Suprapubic skin (tissue), 4 donors: ENCODE measurements at regions not wholly inside any gene's neighbourhood (a gene's known extent, or its start where the extent isn't known, plus 50 kb on each side); places are given as distances from the start of the nearest gene placed in this dataset.

Source experiments
- DNase-seq, 2 donors: peaks; one replicate each; pipeline ENCODE4 v3.0.0-alpha.2; 2019; ENCODE audit warnings: low spot score in 2 of 2
- H3K27ac ChIP-seq: fragments of 200-600 bp; sonication (generic); one replicate; pipeline ENCODE4 v1.5.1; 2019
- H3K27me3 ChIP-seq: fragments of 200-600 bp; sonication (generic); one replicate; pipeline ENCODE4 v1.5.1; 2019
- H3K36me3 ChIP-seq: fragments of 200-600 bp; sonication (generic); one replicate; pipeline ENCODE4 v1.5.1; 2019
- H3K4me1 ChIP-seq: fragments of 200-600 bp; sonication (generic); one replicate; pipeline ENCODE4 v1.5.1; 2019
- H3K4me3 ChIP-seq: fragments of 200-600 bp; sonication (generic); one replicate; pipeline ENCODE4 v1.5.1; 2019; ENCODE audit warnings: mild to moderate bottlenecking
- H3K9me3 ChIP-seq: fragments of 200-600 bp; sonication (generic); one replicate; pipeline ENCODE4 v1.5.1; 2019
- EP300 ChIP-seq: sonication (generic); formaldehyde crosslinking; IDR thresholded peaks from one replicate; pipeline ENCODE4 v1.6.1; 2017; ENCODE audit warnings: antibody characterized with exemption
- POLR2A ChIP-seq, 2 donors: fragments of 450-650 bp; IDR thresholded peaks; one replicate each; pipeline ENCODE4 v1.6.1; 2017; ENCODE audit warnings: antibody characterized with exemption in 2 of 2, mild to moderate bottlenecking in 2 of 2, moderate library complexity in 2 of 2
- POLR2AphosphoS5 ChIP-seq, 3 donors: sonication (generic); formaldehyde crosslinking; IDR thresholded peaks; one replicate each; pipeline ENCODE4 v1.6.1; 2017; ENCODE audit warnings: antibody characterized with exemption in 3 of 3
- WGBS: methylation state at CpG from one replicate; pipeline ENCODE4 v1.1.5; 2018; 5-methylcytosine and 5-hydroxymethylcytosine counted together
- TF ChIP-seq, protein P1 (sequence below), 2 donors: fragments of 200-600 bp in 1 of 2; fragments of 450-650 bp in 1 of 2; sonication (generic) in 1 of 2; IDR thresholded peaks; one replicate each; pipeline ENCODE4 v1.5.1; 2016 to 2019; ENCODE audit warnings: antibody characterized with exemption in 2 of 2, mild to moderate bottlenecking in 1 of 2, moderate library complexity in 1 of 2

DNA sequence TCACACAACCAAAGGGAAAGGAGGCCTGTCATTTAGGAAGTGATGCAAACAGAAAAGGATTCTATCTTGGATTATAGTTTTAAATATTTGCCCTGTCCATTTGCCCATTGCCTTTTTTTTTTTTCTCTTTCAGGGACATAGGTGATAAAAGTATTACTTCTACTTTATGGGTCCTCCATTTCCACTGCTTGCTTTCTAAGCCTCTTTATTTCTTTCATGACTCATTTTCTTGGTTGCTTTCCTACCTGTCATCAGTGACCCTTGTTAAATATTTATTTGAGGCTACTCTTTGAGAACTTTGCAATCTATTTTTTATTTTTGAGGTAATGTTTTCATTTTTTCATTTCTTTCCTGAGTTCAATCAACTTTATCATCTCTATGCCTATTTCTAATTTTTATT lies 522.9 kb upstream of the ARRDC3 start:
- no peaks in the 10 kb centered on the region for H3K27me3 ChIP-seq
- no peak overlapping the region for H3K4me3 ChIP-seq
- TF ChIP-seq POLR2A (IDR thresholded peaks at IDR 0.05) (no peak), POLR2AphosphoS5 (IDR thresholded peaks at IDR 0.05) (no peak), EP300 (no peak)
- TF ChIP-seq, protein P1, sequence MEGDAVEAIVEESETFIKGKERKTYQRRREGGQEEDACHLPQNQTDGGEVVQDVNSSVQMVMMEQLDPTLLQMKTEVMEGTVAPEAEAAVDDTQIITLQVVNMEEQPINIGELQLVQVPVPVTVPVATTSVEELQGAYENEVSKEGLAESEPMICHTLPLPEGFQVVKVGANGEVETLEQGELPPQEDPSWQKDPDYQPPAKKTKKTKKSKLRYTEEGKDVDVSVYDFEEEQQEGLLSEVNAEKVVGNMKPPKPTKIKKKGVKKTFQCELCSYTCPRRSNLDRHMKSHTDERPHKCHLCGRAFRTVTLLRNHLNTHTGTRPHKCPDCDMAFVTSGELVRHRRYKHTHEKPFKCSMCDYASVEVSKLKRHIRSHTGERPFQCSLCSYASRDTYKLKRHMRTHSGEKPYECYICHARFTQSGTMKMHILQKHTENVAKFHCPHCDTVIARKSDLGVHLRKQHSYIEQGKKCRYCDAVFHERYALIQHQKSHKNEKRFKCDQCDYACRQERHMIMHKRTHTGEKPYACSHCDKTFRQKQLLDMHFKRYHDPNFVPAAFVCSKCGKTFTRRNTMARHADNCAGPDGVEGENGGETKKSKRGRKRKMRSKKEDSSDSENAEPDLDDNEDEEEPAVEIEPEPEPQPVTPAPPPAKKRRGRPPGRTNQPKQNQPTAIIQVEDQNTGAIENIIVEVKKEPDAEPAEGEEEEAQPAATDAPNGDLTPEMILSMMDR (IDR thresholded peaks at IDR 0.05), result no peak
- H3K4me1 ChIP-seq, result no peaks in the 10 kb centered on the region
- no peaks in the 10 kb centered on the region for H3K9me3 ChIP-seq
- no peak overlapping the region for H3K27ac ChIP-seq
- no peak for DNase-seq
- H3K36me3 ChIP-seq, result no peaks in the 10 kb centered on the region

DNA sequence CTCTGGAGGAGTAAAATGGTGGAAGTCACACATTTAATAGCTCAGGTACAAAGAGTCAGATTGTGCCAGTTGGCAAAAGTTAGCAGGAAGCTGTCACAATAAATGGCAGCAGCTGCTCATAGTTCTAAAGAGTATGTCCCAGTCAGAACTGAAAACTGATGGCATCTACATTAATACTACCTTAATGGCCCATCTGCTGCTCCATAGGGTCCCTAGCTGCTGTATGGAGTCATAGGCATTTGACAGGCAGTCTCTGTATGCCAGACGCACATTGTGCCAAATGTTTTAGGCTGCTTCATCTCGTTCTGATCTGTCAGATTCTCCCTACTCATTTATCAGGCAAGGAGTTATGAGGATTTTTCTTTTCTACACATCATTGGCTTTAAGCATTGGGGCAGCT lies 515.8 kb upstream of the ARRDC3 start:
- Histone ChIP-seq H3K27ac (no peak overlapping the region), H3K4me3 (no peak overlapping the region), H3K27me3 (no peaks in the 10 kb centered on the region), H3K36me3 (no peaks in the 10 kb centered on the region), H3K9me3 (no peaks in the 10 kb centered on the region), H3K4me1 (no peaks in the 10 kb centered on the region)
- TF ChIP-seq POLR2A (IDR thresholded peaks at IDR 0.05), result no peak
- no peak for TF ChIP-seq EP300
- TF ChIP-seq, protein P1 (IDR thresholded peaks at IDR 0.05), result no peak
- TF ChIP-seq POLR2AphosphoS5 (IDR thresholded peaks at IDR 0.05), result no peak
- WGBS, result 40% methylated on average over 2 of the region's 2 CpGs
- DNase-seq, result no peak

GRCh38 chr5:91898019-91898418 lies 514.9 kb upstream of the ARRDC3 start:
- TF ChIP-seq EP300 (no peak), POLR2A (IDR thresholded peaks at IDR 0.05) (no peak)
- no peak for DNase-seq
- no peaks in the 10 kb centered on the region for H3K36me3 ChIP-seq
- H3K9me3 ChIP-seq, result no peaks in the 10 kb centered on the region
- no peaks in the 10 kb centered on the region for H3K27me3 ChIP-seq
- no peak overlapping the region for H3K4me3 ChIP-seq
- H3K27ac ChIP-seq, result no peak overlapping the region
- no peaks in the 10 kb centered on the region for H3K4me1 ChIP-seq
- WGBS, result 57% methylated on average over 6 of the region's 6 CpGs

DNA sequence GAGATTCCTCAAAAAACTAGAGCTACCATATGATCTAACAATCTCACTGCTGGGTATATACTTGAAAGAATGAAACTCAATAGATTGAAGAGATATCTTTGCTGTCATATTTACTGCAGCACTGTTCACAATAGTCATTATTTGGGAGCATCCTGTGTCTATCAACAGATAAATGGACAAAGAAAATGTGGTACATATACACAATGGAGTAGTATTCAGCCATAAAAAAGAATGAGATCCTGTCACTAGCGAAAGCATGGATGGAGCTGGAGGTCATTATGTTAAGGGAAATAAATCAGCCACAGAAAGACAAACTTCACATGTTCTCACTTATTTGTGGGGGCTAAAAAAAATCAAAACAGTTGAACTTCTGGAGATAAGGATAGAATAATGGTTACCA lies 505.7 kb upstream of the ARRDC3 start:
- Histone ChIP-seq H3K27ac (no peak overlapping the region), H3K27me3 (no peaks in the 10 kb centered on the region), H3K36me3 (no peaks in the 10 kb centered on the region), H3K4me3 (no peak overlapping the region), H3K9me3 (no peaks in the 10 kb centered on the region), H3K4me1 (no peaks in the 10 kb centered on the region)
- 82% methylated on average over 1 of the region's 1 CpG for WGBS
- TF ChIP-seq EP300 (no peak), POLR2A (IDR thresholded peaks at IDR 0.05) (no peak), POLR2AphosphoS5 (IDR thresholded peaks at IDR 0.05) (no peak)
- TF ChIP-seq, protein P1 (IDR thresholded peaks at IDR 0.05), result no peak
- DNase-seq, result no peak

DNA sequence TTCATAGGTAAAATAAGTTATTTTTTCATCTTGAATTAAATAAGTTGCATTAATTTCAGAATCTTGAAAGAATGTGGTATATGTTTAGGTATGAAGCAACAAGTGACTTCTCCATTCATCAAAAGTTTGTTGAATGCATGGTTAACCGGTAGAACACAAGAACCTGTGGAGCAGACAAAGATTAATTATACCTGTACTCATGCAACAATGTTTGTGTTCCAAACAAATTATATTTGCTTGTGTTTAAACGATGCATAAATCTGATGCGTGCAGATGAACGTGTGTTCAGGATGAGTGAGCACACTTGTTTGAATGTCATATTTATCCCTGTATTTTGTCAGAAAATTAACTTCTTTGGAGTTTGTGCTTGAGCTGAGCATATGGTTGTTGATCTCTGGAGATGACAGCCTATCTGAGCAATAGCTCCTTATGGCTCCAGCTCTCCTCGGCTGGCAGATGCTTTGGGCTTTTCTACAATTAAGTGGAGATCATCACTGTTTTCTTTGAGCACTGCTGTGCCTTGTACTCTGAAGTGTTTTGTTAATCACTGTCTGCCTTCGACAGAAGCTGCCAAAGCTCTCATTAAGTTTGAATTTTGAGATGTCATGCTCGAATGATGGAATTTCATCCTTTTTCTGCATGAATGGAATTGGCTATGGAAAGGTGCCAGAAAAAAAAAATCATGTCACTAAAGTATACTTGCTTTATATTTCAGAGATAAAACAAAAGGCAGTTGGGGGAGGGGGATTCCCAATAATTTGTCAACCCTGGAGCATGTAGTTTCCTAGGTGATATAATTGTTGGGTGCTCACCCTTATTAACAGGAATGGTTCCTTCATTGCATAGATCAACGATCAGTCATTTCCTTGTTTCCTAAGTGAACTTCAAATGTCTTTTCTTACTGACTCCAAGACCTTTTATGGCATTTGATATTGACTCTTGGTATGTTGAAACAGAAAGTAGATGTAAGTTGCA lies 502.5 kb upstream of the ARRDC3 start:
- Histone ChIP-seq H3K27ac (no peak overlapping the region), H3K4me1 (no peaks in the 10 kb centered on the region), H3K4me3 (no peak overlapping the region), H3K27me3 (no peaks in the 10 kb centered on the region), H3K36me3 (no peaks in the 10 kb centered on the region), H3K9me3 (no peaks in the 10 kb centered on the region)
- DNase-seq, result no peak
- 52% methylated on average over 8 of the region's 8 CpGs for WGBS
- TF ChIP-seq EP300, result no peak

DNA sequence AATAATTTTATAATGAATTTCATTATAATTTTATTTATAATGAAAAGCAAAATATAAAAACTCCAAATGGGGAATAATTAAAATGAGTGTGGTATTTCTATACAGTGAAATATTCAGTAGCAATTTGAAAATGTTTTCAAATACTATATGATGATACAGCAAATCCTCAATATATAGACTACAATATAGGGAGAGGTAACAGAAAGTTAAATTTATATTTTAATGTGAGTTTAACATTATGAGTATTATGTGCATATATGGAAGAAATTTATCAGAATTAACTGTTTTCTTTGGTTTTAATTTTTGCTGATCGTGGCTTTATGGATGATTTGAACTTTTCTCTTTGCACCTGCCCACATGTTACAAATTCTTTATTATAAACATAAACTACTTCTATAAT lies 500.9 kb upstream of the ARRDC3 start:
- Histone ChIP-seq H3K36me3 (no peaks in the 10 kb centered on the region), H3K27ac (no peak overlapping the region), H3K27me3 (no peaks in the 10 kb centered on the region), H3K4me1 (no peaks in the 10 kb centered on the region), H3K4me3 (no peak overlapping the region), H3K9me3 (no peaks in the 10 kb centered on the region)
- DNase-seq, result no peak
- TF ChIP-seq POLR2A (IDR thresholded peaks at IDR 0.05) (no peak), POLR2AphosphoS5 (IDR thresholded peaks at IDR 0.05) (no peak), EP300 (no peak)
- WGBS, result 85% methylated on average over 1 of the region's 1 CpG
